ENCODE measurements at regions not wholly inside any gene's neighbourhood (a gene's known extent, or its start where the extent isn't known, plus 50 kb on each side); places are given as distances from the start of the nearest gene placed in this dataset.

GRCh38 chr1:238674316-238674715 is 712.1 kb upstream of the CHRM3 start:
- ATAC-seq (no peak), DNase-seq (ENCODE audit: extremely low read depth in 1 of 4, low spot score in 3 of 4) (no peak), FAIRE-seq (no peak)
- Histone ChIP-seq H3K9me3 (replicated peaks; ENCODE audit: control insufficient read depth, insufficient read depth, low read depth, low read length) (peaks cover 2% of the 10 kb centered on the region), H3K4me3 (no peak overlapping the region), H3K36me3 (ENCODE audit: control insufficient read depth, insufficient read depth, low read length) (no peaks in the 10 kb centered on the region), H3K9ac (ENCODE audit: insufficient read depth in 1 of 2, low read depth in 2 of 2, low read length in 2 of 2) (no peak overlapping the region), H3K27me3 (ENCODE audit: control insufficient read depth in 2 of 2, insufficient read depth in 2 of 2, low read length in 2 of 2) (no peaks in the 10 kb centered on the region), H3K4me1 (replicated peaks in 1 of 2; ENCODE audit: control insufficient read depth in 2 of 2, insufficient read depth in 2 of 2, low read length in 2 of 2) (no peaks in the 10 kb centered on the region), H3K9me1 (ENCODE audit: control insufficient read depth, insufficient read depth, low read length) (no peaks in the 10 kb centered on the region), H3K79me2 (ENCODE audit: control insufficient read depth, insufficient read depth, low read length) (no peaks in the 10 kb centered on the region), H3K27ac (ENCODE audit: extremely low read depth, low read depth, low read length) (no peak overlapping the region), H2AFZ (ENCODE audit: low read depth, low read length) (no peak overlapping the region), H4K20me1 (replicated peaks; ENCODE audit: control insufficient read depth, insufficient read depth, low read length) (no peaks in the 10 kb centered on the region), H3K4me2 (ENCODE audit: insufficient read depth, low read length) (no peak overlapping the region)
- in situ Hi-C loops (cut with MboI) (no loop called here), intact Hi-C loops (cut with micrococcal nuclease) (no loop called here)
- WGBS (ENCODE audit: insufficient coverage, low coverage, missing lambda C conversion rate): 6% methylated on average over 1 of the region's 1 CpG
- ChIA-PET POLR2A (no interaction called here), CTCF (ENCODE audit: low intra/inter-chr PET ratio) (no interaction called here)
- no TSS peak for BruUV-seq (replicated peaks)
- TF ChIP-seq ZNF740 (CRISPR knock-in tag; IDR thresholded peaks at IDR 0.05) (no peak), ZNF740 (tag; IDR thresholded peaks at IDR 0.05) (no peak), TEAD4 (IDR thresholded peaks at IDR 0.05; ENCODE audit: low read length) (no peak), TEAD4 (CRISPR knock-in tag; IDR thresholded peaks at IDR 0.05; ENCODE audit: borderline replicate concordance) (no peak), TSC22D4 (tag; IDR thresholded peaks at IDR 0.05) (no peak), TCF7L2 (IDR thresholded peaks at IDR 0.05; ENCODE audit: low read depth, low read length) (no peak), HSF4 (CRISPR knock-in tag; IDR thresholded peaks at IDR 0.05; ENCODE audit: borderline replicate concordance) (no peak), KLF6 (CRISPR knock-in tag; IDR thresholded peaks at IDR 0.05; ENCODE audit: borderline replicate concordance) (no peak), BHLHE40 (IDR thresholded peaks at IDR 0.05; ENCODE audit: low read length) (no peak), ZNF318 (IDR thresholded peaks at IDR 0.05; ENCODE audit: borderline replicate concordance in 1 of 2, low read depth in 1 of 2) (no peak), ELK3 (CRISPR knock-in tag; IDR thresholded peaks at IDR 0.05) (no peak), HMG20A (CRISPR knock-in tag; conservative IDR thresholded peaks at IDR 0.05) (no peak), CBFB (CRISPR knock-in tag; IDR thresholded peaks at IDR 0.05) (no peak), E2F3 (CRISPR knock-in tag; IDR thresholded peaks at IDR 0.05) (no peak), GTF2A2 (tag; IDR thresholded peaks at IDR 0.05) (no peak)

Data from K562 (cell line).